Hematopoietic multipotent progenitor cell treated with erythropoietin and hydrocortisone succinate and interleukin-3 and kit ligand, for 15 days (in vitro differentiated cells): ENCODE measurements at regions not wholly inside any gene's neighbourhood (a gene's known extent, or its start where the extent isn't known, plus 50 kb on each side); places are given as distances from the start of the nearest gene placed in this dataset.
"Not testable (repeated sequence)": the region's sequence is repeated elsewhere in the genome, so short reads cannot be mapped to it uniquely, and the experiment has no call there.

Experiments
- DNase-seq: peaks from one replicate; pipeline ENCODE4 v3.0.0-alpha.2; 2015; ENCODE audit warnings: low spot score

DNA sequence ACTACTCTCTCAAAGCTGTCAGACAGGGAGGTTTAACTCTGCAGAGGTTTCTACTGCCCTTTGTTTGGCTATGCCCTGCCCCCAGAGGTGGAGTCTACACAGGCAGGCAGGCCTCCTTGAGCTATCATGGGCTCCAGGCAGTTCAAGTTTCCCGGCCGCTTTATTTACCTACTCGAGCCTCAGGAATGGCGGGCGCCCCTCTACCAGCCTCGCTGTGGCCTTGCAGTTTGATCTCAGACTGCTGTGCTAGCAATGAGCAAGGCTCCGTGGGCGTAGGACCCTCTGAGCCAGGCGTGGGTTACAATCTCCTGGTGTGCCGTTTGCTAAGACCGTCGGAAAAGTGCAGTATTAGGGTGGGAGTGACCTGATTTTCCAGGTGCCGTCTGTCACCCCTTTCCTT lies 124.3 kb downstream of the PTCHD1 start:
- DNase-seq: not testable (repeated sequence)

DNA sequence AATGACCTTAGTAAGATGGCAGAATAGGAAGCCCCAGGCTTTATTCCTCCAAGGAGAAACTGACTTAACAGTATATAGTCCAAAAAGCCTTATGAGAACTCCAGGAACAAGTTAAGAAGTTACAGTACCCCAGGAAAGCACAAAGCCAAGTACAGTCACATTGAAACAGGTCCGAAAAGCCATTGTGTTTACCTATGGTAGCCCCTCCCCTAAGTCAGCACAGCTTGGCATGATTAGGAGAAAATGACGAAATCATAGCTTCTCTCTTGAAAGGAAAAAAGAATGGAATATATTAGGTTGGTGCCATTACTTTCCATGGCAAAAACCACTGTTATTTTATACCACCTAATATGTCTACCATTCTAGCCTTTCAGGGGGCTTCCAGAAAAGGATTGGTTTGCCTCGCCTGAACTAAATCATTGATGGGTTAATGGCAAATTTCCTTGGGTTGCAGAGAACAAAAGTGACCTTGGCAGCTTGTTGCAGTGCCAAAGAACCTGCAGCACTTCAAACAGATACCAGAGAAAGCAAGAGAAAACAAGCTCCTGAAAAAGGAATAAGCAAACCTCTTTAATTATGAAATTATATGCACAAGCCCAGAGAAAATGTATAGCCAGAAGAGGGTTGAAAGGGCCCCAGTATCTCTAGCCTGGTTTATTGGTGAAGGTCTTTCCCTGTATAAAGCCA lies 130.6 kb downstream of the PTCHD1 start:
- DNase-seq: no peak

DNA sequence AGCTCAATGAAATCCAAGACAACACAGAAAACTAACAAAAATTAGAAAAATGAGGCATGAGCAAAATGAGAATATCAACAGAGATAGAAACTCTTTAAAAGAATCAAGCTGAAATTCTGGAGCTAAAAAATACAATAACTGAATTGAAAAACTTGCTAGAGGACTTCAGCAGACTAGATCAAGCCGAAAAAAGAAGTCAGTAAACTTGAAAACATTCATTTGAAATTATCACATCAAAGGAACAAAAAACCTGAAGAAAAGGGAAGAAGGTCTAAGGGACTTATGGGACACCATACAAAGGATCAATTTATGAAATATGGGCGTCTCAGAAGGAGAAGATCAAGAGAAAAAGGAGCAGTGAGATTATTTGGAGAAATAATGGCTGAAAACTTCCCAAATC lies 131.3 kb downstream of the PTCHD1 start:
- DNase-seq: no peak

DNA sequence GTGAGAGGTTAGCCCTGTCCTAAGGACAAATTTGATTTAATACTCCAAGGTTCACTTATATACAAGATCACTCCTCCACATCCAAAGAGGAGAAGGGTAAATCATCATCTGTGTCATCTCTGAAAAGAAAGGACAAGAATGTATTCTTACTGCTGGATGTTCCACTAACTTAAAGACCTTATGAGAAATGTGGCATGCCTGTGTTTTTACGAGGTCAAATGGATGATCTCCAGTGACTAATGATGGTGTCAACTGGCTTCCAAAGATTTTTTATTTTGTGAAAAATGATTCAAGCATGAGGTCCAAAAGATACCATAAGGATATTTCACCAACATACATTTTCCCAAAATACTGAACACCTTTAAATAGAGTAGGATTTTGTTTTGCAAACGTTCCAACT lies 143.4 kb downstream of the PTCHD1 start:
- DNase-seq: no peak

DNA sequence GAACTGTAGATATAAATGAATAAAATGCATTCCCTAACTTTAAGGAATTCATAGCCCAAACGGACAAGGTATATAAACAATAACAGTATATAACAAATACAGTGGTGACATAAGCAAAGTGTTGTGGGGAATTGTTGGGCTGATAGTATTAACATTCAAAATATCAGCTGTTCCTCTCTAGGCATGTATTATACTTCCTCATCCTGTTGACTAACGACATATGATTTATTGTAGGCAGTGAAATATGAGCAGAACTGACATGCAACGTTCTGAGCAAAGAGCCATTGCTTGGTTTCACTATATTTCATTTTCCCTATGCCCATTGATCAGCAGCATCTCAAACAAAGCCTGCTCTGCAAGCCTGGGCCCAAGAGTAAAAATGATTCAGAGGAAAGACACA lies 143.9 kb downstream of the PTCHD1 start:
- no peak for DNase-seq

DNA sequence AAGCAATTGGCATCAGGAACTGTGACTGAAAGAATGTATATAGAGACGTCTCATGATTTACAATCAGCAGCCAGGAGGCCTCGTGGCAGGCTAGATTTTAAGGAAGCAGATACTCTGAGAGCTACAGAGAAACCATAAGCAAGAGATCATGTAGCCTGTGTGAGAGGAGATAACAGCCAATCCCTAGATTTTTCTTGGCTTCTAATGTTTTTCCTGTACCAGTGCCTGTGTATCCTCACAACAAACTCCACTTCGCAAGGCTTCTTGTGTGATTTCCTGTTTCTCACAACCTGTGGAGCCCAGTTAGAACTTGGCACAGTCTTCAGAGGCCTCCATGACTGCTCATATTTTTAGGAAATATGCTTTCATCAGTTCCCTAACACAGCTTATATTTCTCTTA lies 147.9 kb downstream of the PTCHD1 start:
- no peak for DNase-seq

DNA sequence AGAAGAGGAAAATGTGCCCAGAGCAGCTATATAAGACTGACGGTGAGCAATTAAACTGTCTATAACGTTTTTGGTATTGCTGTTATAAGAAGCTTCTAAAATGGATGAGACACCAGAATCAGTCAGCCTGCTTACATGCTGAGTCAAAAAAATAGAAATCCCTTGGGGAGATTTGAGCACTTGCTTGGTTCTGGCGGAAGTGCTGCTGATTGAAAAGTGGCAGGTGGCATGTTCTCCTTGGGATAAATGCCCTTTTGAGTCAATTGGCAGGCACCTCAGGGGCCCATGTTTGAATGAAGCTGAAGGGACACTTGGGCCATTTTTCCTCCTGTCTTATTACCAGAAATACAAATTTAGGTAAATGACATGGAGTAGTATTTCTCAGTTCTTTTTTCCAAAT lies 148.7 kb downstream of the PTCHD1 start:
- DNase-seq: no peak

DNA sequence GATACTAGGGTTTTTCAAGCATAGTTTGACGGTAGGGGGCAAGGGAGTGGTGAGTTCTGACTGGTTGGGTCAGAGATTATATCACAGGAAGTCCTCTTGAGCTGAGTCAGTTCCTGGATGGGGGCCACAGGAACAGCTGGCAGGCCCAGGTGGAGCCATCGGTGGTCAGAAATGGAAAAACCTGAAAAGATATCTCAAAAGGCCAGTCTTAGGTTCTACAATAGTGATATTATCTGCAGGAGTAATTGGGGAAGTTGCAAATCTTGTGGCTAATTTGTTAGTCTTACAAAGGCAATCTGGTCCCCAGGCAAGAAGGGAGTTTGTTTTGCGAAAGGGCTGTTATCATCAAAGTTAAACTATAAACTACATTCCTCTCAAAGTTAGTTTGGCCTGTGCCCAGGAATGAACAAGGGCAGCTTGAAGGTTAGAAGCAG lies 159.3 kb downstream of the PTCHD1 start:
- no peak for DNase-seq

DNA sequence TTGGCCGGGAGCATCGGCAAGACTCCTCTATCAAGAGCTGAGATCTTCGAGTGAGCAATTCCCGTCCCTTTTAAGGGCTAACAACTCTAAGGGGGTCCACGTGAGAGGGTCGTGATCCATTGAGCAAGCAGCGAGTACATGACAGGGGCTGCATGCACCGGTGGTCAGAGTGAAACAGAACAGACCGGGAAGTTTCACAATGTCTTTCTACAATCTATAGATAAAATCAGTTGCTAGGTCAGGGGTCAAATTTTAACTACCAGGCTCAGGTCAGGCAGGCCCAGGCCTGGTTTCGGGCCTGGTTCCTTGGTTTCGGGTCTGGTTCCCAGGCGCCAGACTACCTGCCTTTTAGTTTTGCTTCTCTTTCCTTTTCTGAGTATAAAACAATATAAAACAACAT lies 160.1 kb downstream of the PTCHD1 start:
- no peak for DNase-seq

DNA sequence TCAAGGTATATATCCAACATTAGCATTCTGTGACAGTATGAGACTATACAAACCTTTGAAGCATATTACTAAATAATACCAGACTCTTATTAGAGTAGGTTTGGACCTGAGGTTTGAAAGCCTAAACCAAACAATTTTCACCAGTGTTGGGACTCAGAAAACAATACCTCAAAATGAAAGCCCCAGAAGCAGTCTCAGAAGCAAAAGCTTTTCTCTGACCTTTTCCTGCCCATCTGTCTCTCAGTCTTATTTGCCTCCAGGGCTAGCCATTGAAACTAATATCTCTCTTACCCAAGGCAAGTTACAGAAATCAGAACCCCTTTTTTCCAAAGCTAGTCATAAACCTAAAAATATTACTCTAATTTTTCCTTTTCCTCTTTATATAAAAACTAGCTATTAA lies 163.3 kb downstream of the PTCHD1 start:
- DNase-seq: no peak

DNA sequence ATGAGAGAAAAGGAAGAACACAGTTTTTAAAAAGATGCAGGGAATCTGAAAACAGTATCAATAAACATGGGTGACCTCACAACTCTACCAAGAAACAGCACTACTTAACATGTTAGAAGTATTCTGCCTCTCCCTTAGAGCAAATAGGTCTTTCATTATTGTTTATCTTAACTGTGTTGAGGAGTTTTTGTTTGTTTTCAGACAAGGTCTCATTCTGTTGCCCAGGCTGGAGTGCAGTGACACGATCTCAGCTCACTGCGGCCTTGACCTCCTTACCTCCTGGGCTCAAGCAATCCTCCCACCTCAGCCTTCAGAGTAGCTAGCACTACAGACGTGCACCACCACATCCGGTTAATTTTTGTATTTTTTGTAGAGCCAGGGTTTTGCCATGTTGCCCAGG lies 165.3 kb upstream of the PRDX4 start:
- no peak for DNase-seq

DNA sequence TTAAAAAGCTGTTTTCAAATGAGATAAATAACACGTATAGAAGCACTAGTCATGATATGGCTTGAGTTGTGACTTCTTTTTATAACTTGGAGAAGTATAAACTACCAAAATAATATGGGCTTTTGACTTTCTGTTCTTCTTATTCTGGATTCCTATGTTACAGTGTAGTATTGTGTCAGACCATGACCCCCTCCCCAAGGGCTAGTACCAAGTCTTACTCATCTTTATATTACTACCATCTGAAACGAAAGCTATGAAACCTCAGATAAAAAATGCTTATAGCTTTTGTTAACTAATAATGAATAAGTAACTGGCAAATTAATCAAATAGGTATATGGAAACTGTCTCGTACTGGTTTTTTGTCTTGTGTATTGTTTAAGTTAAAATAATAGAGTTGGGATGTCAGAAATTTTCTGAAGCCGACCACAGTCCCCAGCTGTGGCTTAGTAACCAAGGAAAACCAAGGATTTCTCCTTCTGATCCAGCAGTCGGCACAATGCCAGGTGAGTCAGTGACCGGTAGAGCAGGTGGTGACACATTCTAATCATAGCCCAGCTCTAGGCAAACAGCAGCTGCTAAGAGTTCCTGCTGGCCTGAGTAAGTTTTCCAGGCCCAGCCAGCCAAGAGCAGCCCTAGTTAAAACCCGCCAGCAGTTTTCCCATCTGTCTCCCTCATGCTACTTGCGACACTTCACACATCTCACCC lies 163.3 kb upstream of the PRDX4 start:
- DNase-seq: no peak

DNA sequence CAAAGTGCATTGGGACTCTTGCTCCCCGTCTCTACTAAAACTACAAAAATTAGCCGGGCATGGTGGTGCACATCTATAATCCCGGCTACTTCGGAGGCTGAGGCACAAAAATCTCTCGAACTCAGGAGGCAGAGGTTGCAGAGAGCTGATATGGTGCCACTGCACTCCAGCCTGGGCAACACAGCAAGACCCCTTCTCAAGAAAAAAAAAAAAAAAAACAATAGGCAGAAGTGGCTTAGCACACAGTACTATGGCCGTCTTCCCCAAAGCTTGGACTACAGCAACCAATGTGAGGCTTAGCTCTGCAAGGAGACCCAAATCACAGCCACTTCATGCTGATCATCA lies 162.8 kb upstream of the PRDX4 start:
- no peak for DNase-seq

DNA sequence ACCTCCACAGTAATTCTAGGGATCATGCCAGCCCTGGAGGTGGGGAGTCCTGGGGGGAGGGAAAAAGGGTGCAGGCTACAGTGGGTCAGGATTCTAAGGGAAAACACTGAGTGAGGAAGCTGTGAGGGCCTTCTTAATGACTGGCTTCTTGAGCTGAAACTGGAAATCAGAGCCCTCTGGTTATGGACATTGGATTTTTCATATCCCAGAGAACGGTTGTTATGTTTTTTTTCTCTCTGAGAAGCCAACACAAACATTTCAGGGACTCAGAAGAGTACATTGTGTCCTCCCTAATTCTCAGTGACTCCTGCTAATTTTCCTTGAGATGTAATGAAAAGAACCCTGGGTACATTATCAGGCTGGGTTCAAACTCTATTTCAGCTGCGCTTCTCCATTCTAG lies 162.4 kb upstream of the PRDX4 start:
- DNase-seq: no peak

DNA sequence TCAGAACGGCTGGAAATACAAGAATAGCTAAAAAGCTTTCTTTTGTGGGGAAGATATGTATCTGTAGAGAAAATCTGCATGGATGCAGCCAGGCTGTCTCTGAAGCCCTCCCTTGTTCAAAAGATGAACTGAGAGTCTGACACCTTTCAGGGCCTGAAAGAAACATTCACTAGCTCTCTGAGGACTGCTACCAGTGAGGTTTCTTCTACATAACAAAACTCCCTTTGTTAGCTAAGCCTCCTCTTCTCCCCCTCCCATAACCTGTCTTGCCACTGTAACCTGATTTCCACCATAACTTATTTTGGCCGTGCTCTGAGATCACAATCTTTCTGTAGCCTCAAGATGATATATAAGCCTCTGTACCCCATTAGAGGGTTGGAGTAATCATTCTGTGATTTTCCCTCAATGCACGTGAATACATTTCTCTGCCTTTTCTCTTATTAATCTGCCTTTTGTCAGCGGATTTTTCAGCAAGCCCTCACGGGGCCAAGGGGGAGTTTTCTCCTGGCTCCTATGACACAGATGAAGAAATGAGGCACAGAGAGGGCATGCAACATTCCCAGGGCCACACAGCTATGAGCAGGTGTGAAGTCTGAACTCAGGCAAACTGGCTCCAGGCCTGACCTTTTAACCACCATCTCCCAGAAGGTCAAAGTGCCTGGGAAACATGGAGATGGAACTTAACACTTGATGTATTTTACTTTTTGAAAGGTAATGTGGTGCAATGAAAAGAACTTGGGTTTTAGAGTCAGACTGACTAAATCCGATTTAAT lies 161.6 kb upstream of the PRDX4 start:
- no peak for DNase-seq

DNA sequence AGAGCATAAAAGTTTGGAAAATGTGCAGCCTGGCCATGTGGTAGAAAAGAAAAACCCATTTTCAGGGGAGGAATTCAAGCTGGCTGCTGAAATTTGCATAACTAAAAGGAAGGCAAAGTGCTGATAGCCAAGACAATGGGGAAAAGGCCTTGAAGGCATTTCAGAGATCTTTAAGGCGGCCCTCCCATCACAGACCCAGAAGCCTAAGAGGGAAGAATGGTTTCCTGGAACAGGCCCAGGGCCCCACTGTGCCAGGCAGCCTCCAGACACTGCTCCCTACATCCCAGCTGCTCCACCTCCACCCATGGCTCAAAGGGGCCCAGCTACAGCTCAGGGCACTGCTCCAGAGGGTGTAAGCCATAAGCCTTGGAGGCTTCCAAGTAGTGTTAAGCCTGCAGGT lies 158.0 kb upstream of the PRDX4 start:
- no peak for DNase-seq

DNA sequence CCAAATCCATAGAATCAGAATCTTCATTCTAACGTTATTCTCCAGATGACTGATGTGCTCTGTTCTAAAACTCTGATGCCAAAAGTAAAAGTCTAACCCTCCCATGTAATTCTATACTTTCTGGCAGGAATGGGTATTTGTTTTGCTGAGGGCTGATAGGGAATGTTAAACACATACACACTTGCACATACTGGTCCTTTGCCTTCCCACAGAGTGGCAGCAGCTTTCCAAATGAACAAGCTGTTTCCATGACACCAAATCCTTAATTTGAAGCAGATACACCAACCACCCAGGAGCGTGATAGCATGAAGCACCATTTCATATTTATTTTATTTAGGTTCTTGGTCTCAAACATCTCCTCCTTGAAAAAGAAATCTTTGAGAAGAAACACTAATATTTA lies 155.5 kb upstream of the PRDX4 start:
- no peak for DNase-seq

DNA sequence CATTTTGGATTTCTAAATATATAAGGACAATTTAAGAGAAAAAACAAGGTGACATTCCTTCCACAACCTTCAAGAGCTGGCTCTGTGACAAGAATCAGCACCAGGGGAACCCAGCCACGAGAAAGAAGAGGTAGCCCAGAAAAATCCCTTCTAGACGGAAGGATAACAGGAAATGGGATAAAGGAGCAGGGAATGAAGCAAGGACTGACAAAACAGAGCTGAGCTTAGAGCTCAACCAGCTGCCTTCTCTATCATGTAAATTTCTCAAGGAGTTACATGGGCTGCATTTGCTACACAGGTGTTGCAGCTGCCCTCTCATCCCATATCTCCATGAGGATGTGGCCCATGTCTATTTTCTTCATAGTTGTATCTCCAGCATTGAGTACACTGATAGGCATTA lies 154.2 kb upstream of the PRDX4 start:
- DNase-seq: no peak

DNA sequence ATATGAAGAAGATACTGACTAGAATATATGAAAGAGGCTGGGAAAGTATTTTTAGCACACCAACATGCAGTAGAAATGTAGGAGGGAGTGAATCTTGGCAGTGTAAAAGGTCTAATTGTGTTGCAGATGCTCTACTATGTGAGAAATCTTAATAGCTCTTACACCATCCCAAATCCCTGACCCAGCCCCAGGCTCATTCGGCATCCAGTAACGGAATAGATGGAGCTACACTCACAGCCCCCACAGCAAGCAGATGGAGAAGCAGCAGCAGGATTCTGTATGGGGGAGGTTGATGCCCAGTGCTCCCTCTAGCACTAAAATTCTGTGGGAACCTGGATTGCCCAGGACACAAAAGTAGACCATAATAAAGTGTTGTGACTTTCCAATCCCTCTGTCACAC lies 153.2 kb upstream of the PRDX4 start:
- no peak for DNase-seq

DNA sequence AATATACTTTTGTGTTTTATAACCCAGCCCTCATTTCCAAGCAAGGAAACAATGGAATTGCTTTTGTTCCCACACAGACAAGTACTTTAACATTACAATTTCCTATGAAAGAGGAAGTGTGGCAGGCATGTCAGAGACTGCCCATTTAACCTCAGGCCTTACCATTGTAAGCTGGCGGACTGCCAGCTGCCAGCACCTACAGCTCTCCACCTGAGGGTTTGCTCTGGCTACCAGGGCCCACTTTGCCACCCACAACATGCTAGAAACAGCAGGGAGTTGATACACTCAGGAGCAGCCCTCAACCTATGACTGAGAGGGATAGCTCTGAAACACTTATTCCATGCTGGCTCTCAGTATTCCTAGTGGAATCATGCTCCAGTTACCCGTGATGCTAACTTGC lies 152.3 kb upstream of the PRDX4 start:
- DNase-seq: no peak

DNA sequence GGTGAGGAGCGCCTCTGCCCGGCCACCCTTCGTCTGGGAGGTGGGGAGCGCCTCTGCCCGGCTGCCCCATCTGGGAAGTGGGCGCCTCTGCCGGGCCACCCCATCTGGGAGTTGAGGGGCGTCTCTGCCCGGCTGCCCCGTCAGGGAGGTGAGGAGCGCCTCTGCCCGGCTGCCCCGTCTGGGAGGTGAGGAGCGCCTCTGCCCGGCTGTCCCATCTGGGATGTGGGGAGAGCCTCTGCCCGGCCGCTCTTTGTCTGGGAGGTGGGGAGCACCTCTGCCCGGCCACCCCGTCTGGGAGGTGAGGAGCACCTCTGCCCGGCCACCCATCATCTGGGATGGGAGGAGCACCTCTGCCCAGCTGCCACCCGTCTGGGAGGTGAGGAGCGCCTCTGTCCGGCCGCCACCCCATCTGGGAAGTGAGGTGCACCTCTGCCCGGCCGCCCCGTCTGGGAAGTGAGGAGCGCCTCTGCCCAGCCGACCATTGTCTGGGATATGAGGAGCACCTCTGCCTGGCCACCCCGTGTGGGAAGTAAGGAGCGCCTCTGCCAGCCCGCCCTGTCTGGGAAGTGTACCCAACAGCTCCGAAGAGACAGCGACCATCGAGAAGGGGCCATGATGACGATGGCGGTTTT lies 144.2 kb upstream of the PRDX4 start:
- DNase-seq: not testable (repeated sequence)

DNA sequence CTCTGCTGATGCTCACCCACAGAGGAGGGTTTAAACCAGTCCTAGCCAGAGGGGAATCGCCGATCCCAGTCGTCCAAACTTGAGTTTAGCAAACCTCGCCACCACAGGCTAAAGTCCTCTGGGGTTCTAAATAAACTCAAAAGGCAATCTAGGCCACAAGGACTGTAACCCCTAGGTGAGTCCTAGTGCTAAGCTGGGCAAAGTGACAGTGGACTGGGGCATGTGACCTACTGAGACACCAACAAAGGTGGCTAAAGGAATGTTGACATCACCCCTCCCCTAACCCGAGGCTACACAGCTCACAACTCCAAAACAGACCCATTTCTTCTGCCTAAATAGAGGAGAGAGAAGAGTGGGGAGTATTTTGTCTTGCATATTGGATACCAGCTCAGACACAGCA lies 142.8 kb upstream of the PRDX4 start:
- DNase-seq: no peak

DNA sequence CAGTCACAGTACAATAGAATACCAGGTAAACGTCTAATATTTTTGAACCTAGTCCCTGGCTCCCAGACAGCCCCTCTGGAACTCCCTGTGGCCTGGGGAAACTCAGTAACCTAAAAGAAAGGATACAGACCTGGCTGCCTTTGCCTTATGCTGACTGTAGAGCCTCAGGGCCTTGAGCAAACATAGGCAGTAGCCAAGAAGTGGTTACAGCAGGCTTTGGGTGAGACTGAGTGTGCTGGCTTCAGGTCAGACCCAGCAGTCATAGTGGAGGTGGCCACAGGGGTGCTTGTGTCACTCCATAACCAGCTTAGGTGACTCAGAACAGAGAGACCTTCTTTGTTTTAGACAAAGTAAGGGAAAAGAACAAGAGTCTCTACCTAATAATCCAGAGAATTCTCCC lies 141.8 kb upstream of the PRDX4 start:
- DNase-seq: no peak
